Suprapubic skin (tissue), 4 donors: ENCODE measurements at regions not wholly inside any gene's neighbourhood (a gene's known extent, or its start where the extent isn't known, plus 50 kb on each side); places are given as distances from the start of the nearest gene placed in this dataset.

Source experiments
- DNase-seq, 2 donors: peaks; one replicate each; pipeline ENCODE4 v3.0.0-alpha.2; 2019; ENCODE audit warnings: low spot score in 2 of 2
- H3K27ac ChIP-seq: fragments of 200-600 bp; sonication (generic); one replicate; pipeline ENCODE4 v1.5.1; 2019
- H3K27me3 ChIP-seq: fragments of 200-600 bp; sonication (generic); one replicate; pipeline ENCODE4 v1.5.1; 2019
- H3K36me3 ChIP-seq: fragments of 200-600 bp; sonication (generic); one replicate; pipeline ENCODE4 v1.5.1; 2019
- H3K4me1 ChIP-seq: fragments of 200-600 bp; sonication (generic); one replicate; pipeline ENCODE4 v1.5.1; 2019
- H3K4me3 ChIP-seq: fragments of 200-600 bp; sonication (generic); one replicate; pipeline ENCODE4 v1.5.1; 2019; ENCODE audit warnings: mild to moderate bottlenecking
- H3K9me3 ChIP-seq: fragments of 200-600 bp; sonication (generic); one replicate; pipeline ENCODE4 v1.5.1; 2019
- EP300 ChIP-seq: sonication (generic); formaldehyde crosslinking; IDR thresholded peaks from one replicate; pipeline ENCODE4 v1.6.1; 2017; ENCODE audit warnings: antibody characterized with exemption
- POLR2A ChIP-seq, 2 donors: fragments of 450-650 bp; IDR thresholded peaks; one replicate each; pipeline ENCODE4 v1.6.1; 2017; ENCODE audit warnings: antibody characterized with exemption in 2 of 2, mild to moderate bottlenecking in 2 of 2, moderate library complexity in 2 of 2
- POLR2AphosphoS5 ChIP-seq, 3 donors: sonication (generic); formaldehyde crosslinking; IDR thresholded peaks; one replicate each; pipeline ENCODE4 v1.6.1; 2017; ENCODE audit warnings: antibody characterized with exemption in 3 of 3
- WGBS: methylation state at CpG from one replicate; pipeline ENCODE4 v1.1.5; 2018; 5-methylcytosine and 5-hydroxymethylcytosine counted together
- TF ChIP-seq, protein P1 (sequence below), 2 donors: fragments of 200-600 bp in 1 of 2; fragments of 450-650 bp in 1 of 2; sonication (generic) in 1 of 2; IDR thresholded peaks; one replicate each; pipeline ENCODE4 v1.5.1; 2016 to 2019; ENCODE audit warnings: antibody characterized with exemption in 2 of 2, mild to moderate bottlenecking in 1 of 2, moderate library complexity in 1 of 2

DNA sequence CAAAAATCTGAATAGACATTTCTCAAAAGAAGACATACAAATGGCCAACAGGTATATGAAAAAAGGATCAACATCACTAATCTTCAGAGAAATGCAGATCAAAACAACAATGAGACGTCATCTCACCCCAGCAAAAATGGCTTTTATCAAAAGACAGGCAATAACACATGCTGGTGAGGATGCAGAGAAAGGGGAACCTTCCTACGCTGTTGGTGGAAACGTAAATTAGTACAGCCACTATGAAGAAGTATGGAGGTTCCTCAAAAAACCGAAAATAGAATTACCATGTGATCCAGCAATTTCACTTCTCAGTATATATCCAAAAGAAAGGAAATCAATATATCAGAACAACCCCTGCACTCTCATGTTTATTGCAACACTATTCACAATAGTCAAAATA lies 65.1 kb upstream of the ATP1B1 start:
- no peak for DNase-seq
- Histone ChIP-seq H3K27me3 (no peaks in the 10 kb centered on the region), H3K4me3 (no peak overlapping the region), H3K36me3 (no peaks in the 10 kb centered on the region), H3K9me3 (no peaks in the 10 kb centered on the region), H3K27ac (no peak overlapping the region), H3K4me1 (no peaks in the 10 kb centered on the region)
- WGBS, result 84% methylated on average over 4 of the region's 4 CpGs
- no peak for TF ChIP-seq EP300
- TF ChIP-seq, protein P1, sequence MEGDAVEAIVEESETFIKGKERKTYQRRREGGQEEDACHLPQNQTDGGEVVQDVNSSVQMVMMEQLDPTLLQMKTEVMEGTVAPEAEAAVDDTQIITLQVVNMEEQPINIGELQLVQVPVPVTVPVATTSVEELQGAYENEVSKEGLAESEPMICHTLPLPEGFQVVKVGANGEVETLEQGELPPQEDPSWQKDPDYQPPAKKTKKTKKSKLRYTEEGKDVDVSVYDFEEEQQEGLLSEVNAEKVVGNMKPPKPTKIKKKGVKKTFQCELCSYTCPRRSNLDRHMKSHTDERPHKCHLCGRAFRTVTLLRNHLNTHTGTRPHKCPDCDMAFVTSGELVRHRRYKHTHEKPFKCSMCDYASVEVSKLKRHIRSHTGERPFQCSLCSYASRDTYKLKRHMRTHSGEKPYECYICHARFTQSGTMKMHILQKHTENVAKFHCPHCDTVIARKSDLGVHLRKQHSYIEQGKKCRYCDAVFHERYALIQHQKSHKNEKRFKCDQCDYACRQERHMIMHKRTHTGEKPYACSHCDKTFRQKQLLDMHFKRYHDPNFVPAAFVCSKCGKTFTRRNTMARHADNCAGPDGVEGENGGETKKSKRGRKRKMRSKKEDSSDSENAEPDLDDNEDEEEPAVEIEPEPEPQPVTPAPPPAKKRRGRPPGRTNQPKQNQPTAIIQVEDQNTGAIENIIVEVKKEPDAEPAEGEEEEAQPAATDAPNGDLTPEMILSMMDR (IDR thresholded peaks at IDR 0.05), result no peak
- TF ChIP-seq POLR2AphosphoS5 (IDR thresholded peaks at IDR 0.05), result no peak
- no peak for TF ChIP-seq POLR2A (IDR thresholded peaks at IDR 0.05)

DNA sequence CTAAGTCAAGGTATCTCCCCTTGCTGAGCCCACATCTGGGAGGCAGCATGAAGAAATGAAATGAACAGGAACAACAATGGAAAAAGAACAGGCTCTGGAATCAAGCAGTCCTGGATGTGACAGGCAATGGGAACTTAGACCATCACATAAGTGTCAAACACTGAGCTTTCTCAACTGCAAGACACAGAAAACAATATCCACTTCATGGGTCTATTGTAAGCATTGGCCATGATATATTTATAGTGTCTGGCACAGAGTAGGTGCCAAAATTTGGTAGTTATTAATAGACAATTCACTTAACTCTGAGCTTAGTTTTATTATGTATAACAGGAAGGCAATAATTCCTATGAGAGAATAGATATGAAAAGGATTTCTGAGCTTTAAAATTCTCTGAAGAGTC lies 64.1 kb upstream of the ATP1B1 start:
- no peak for TF ChIP-seq EP300
- TF ChIP-seq, protein P1 (IDR thresholded peaks at IDR 0.05), result no peak
- TF ChIP-seq POLR2AphosphoS5 (IDR thresholded peaks at IDR 0.05), result no peak
- TF ChIP-seq POLR2A (IDR thresholded peaks at IDR 0.05), result no peak
- H3K36me3 ChIP-seq, result no peaks in the 10 kb centered on the region
- H3K27ac ChIP-seq, result no peak overlapping the region
- no peaks in the 10 kb centered on the region for H3K4me1 ChIP-seq
- no peak overlapping the region for H3K4me3 ChIP-seq
- no peaks in the 10 kb centered on the region for H3K9me3 ChIP-seq
- no peak for DNase-seq
- H3K27me3 ChIP-seq, result no peaks in the 10 kb centered on the region

DNA sequence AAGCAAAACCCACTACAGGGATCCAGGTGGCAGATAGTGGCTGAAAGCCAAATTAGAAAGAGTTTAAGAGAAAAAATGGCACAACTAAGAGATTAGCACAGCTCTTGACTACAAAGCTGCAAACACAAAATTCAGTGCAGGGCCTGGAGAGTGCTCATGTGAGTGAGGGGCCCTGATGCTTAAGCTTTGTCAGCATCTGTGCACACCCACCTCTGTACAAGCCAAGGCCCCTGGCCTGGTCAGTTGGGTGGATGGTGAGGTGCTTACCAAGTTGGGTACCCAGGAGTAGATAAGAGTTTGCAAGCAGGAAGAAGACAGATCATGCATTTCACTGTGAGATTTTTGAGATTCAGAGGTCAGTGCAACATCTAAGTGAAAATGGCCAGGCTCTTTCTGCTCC lies 62.7 kb upstream of the ATP1B1 start:
- no peak for TF ChIP-seq POLR2A (IDR thresholded peaks at IDR 0.05)
- TF ChIP-seq POLR2AphosphoS5 (IDR thresholded peaks at IDR 0.05), result no peak
- TF ChIP-seq EP300, result no peak
- TF ChIP-seq, protein P1 (IDR thresholded peaks at IDR 0.05), result no peak
- Histone ChIP-seq H3K4me3 (no peak overlapping the region), H3K9me3 (no peaks in the 10 kb centered on the region), H3K36me3 (no peaks in the 10 kb centered on the region), H3K27me3 (no peaks in the 10 kb centered on the region), H3K4me1 (no peaks in the 10 kb centered on the region), H3K27ac (no peak overlapping the region)
- no peak for DNase-seq

DNA sequence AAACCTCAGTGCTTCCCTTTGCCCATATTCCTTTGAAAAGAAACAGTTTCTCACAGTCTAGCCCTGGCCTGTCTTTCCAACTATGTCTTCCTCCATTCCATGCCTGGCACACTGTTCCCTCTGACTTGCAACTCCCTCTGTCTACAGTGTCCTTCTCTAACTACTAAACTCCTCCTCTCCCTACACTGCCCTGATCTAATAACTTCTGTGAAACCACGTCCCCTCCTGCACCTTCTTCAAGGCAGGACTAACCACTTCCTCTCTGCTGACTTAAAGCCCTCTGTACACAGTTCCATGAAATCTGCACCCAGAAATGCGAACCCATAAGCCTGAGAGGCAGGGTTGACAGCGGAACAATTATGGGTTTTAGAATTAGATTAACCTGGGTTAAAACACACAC lies 62.2 kb upstream of the ATP1B1 start:
- TF ChIP-seq, protein P1 (IDR thresholded peaks at IDR 0.05), result no peak
- TF ChIP-seq POLR2A (IDR thresholded peaks at IDR 0.05), result no peak
- no peak for TF ChIP-seq POLR2AphosphoS5 (IDR thresholded peaks at IDR 0.05)
- no peak for TF ChIP-seq EP300
- Histone ChIP-seq H3K27me3 (no peaks in the 10 kb centered on the region), H3K4me3 (no peak overlapping the region), H3K4me1 (no peaks in the 10 kb centered on the region), H3K9me3 (no peaks in the 10 kb centered on the region), H3K27ac (no peak overlapping the region), H3K36me3 (no peaks in the 10 kb centered on the region)
- DNase-seq, result no peak
- WGBS, result 45% methylated on average over 3 of the region's 3 CpGs

DNA sequence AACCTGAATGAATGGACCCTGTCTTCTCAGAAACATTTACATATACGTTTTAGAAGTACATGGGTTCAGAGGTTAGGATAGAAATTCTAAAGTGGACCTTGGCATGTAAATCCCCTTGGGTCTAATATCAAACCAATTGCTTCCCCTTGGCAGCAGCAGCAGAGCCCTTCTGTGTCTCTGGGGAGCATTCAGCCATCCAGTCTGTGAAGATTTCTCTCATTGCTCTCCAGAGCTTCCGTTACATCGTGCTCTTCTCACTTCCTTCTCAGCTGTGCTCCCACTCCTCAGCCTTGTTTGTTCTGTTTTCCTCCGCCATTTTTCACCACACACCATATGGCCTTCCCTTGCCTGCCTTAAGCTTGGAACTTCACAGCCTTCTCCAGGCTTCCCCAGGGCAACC lies 61.5 kb upstream of the ATP1B1 start:
- DNase-seq, result no peak
- Histone ChIP-seq H3K4me1 (no peaks in the 10 kb centered on the region), H3K27ac (no peak overlapping the region), H3K36me3 (no peaks in the 10 kb centered on the region), H3K4me3 (no peak overlapping the region), H3K27me3 (no peaks in the 10 kb centered on the region), H3K9me3 (no peaks in the 10 kb centered on the region)
- no peak for TF ChIP-seq POLR2A (IDR thresholded peaks at IDR 0.05)
- TF ChIP-seq, protein P1 (IDR thresholded peaks at IDR 0.05), result no peak
- TF ChIP-seq POLR2AphosphoS5 (IDR thresholded peaks at IDR 0.05), result no peak
- TF ChIP-seq EP300, result no peak
- 74% methylated on average over 4 of the region's 4 CpGs for WGBS
